H1 (cell line): ENCODE measurements at regions not wholly inside any gene's neighbourhood (a gene's known extent, or its start where the extent isn't known, plus 50 kb on each side); places are given as distances from the start of the nearest gene placed in this dataset.

ENCODE experiments used
- CBX8 ChIP-seq: fragments of 300-800, 300-1000 bp; sonication (generic); IDR thresholded peaks from 2 replicates; pipeline ENCODE4 v1.7.1; 2016; ENCODE audit warnings: low read depth, low read length, borderline replicate concordance
- CREB1 ChIP-seq: IDR thresholded peaks from 2 replicates; pipeline ENCODE4 v1.6.1; 2012; ENCODE audit warnings: inconsistent platforms
- CTBP2 ChIP-seq: IDR thresholded peaks from 2 replicates; pipeline ENCODE4 v1.7.0; 2011; ENCODE audit warnings: borderline replicate concordance, mild to moderate bottlenecking, moderate library complexity, mixed read lengths, low read length; ENCODE audit not compliant: insufficient read depth, insufficient read length
- EGR1 ChIP-seq: IDR thresholded peaks from 2 replicates; pipeline ENCODE4 v1.6.1; 2011; ENCODE audit warnings: low read depth, low read length, borderline replicate concordance
- HDAC6 ChIP-seq: IDR thresholded peaks from one replicate; pipeline ENCODE4 v1.7.1; 2012; ENCODE audit warnings: low read depth, mild to moderate bottlenecking, inconsistent platforms, low read length, moderate library complexity
- JUN ChIP-seq: IDR thresholded peaks from 2 replicates; pipeline ENCODE4 v1.6.1; 2011; ENCODE audit warnings: low read depth, mild to moderate bottlenecking, improper control_type of control experiment, low read length
- NRF1 ChIP-seq: IDR thresholded peaks from 2 replicates; pipeline ENCODE4 v1.6.1; 2011; ENCODE audit warnings: mild to moderate bottlenecking, low read depth, low read length, improper control_type of control experiment
- PHF8 ChIP-seq: fragments of 200-600 bp; sonication (generic); conservative IDR thresholded peaks from 2 replicates; pipeline ENCODE4 v1.7.1; 2012; ENCODE audit warnings: low read depth, mild to moderate bottlenecking, inconsistent platforms, low read length, moderate library complexity
- POLR2A ChIP-seq, 2 experiments: IDR thresholded peaks; 1 replicate in 1 of 2; 2 replicates in 1 of 2; pipeline ENCODE4 v1.6.1; 2011; ENCODE audit warnings: low read depth in 2 of 2, low read length in 2 of 2, mild to moderate bottlenecking in 2 of 2; ENCODE audit errors: control extremely low read depth in 1 of 2
- POLR2AphosphoS5 ChIP-seq: IDR thresholded peaks from 2 replicates; pipeline ENCODE4 v1.6.1; 2011; ENCODE audit warnings: low read depth, low read length
- RFX5 ChIP-seq: IDR thresholded peaks from 2 replicates; pipeline ENCODE4 v1.6.1; 2011; ENCODE audit warnings: low read depth, low read length, improper control_type of control experiment, borderline replicate concordance
- SIN3A ChIP-seq, 2 experiments: IDR thresholded peaks in 1 of 2; conservative IDR thresholded peaks in 1 of 2; 2 replicates each; pipeline ENCODE4 v1.6.1; 2011 to 2012; ENCODE audit warnings: low read length in 2 of 2, improper control_type of control experiment in 1 of 2, low read depth in 1 of 2, mild to moderate bottlenecking in 1 of 2
- SIX5 ChIP-seq: IDR thresholded peaks from 2 replicates; pipeline ENCODE4 v1.6.1; 2011; ENCODE audit warnings: mild to moderate bottlenecking, low read depth, low read length
- TAF7 ChIP-seq: optimal IDR thresholded peaks from 2 replicates; pipeline ENCODE3; 2011; ENCODE audit warnings: low read depth, mild to moderate bottlenecking, inconsistent platforms, low read length, moderate library complexity, borderline replicate concordance
- TCF12 ChIP-seq: IDR thresholded peaks from 2 replicates; pipeline ENCODE4 v1.6.1; 2011; ENCODE audit warnings: low read depth, mild to moderate bottlenecking, low read length
- TEAD4 ChIP-seq: IDR thresholded peaks from 2 replicates; pipeline ENCODE4 v1.6.1; 2012; ENCODE audit warnings: low read depth, low read length, inconsistent platforms, mixed read lengths
- TF ChIP-seq, protein P1 (sequence below): IDR thresholded peaks from 2 replicates; pipeline ENCODE4 v1.6.1; 2011; ENCODE audit warnings: low read depth, mild to moderate bottlenecking, low read length; ENCODE audit not compliant: insufficient read depth
- TF ChIP-seq, protein P2 (sequence below): IDR thresholded peaks from 2 replicates; pipeline ENCODE4 v1.6.1; 2012; ENCODE audit warnings: low read length, inconsistent platforms
- TF ChIP-seq, protein P3 (sequence below), 3 experiments: IDR thresholded peaks; 1 replicate in 2 of 3; 2 replicates in 1 of 3; pipeline versions ENCODE4 v1.5.1 to v1.6.1; 2011; ENCODE audit warnings: low read length in 3 of 3, mild to moderate bottlenecking in 3 of 3, inconsistent platforms in 2 of 3, low read depth in 1 of 3, moderate library complexity in 1 of 3; ENCODE audit not compliant: insufficient read depth in 1 of 3; ENCODE audit errors: control extremely low read depth in 1 of 3

- TF ChIP-seq TCF12 (no peak), TAF7 (no peak), EGR1 (no peak), HDAC6 (no peak), CREB1 (no peak), JUN (no peak), CBX8 (no peak), SIX5 (no peak), RFX5 (no peak), SIN3A (conservative IDR thresholded peaks at IDR 0.05 in 1 of 2, IDR thresholded peaks at IDR 0.05 in 1 of 2; ENCODE audit: low read depth in 1 of 2, low read length in 2 of 2) (no peak), NRF1 (no peak), POLR2A (IDR thresholded peaks at IDR 0.05; ENCODE audit: control extremely low read depth in 1 of 2, low read depth in 2 of 2, low read length in 2 of 2) (no peak), CTBP2 (no peak), POLR2AphosphoS5 (no peak), TEAD4 (no peak), PHF8 (no peak)
- TF ChIP-seq, protein P1, sequence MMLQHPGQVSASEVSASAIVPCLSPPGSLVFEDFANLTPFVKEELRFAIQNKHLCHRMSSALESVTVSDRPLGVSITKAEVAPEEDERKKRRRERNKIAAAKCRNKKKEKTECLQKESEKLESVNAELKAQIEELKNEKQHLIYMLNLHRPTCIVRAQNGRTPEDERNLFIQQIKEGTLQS: no peak
- TF ChIP-seq, protein P2, sequence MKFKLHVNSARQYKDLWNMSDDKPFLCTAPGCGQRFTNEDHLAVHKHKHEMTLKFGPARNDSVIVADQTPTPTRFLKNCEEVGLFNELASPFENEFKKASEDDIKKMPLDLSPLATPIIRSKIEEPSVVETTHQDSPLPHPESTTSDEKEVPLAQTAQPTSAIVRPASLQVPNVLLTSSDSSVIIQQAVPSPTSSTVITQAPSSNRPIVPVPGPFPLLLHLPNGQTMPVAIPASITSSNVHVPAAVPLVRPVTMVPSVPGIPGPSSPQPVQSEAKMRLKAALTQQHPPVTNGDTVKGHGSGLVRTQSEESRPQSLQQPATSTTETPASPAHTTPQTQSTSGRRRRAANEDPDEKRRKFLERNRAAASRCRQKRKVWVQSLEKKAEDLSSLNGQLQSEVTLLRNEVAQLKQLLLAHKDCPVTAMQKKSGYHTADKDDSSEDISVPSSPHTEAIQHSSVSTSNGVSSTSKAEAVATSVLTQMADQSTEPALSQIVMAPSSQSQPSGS: no peak
- TF ChIP-seq, protein P3, sequence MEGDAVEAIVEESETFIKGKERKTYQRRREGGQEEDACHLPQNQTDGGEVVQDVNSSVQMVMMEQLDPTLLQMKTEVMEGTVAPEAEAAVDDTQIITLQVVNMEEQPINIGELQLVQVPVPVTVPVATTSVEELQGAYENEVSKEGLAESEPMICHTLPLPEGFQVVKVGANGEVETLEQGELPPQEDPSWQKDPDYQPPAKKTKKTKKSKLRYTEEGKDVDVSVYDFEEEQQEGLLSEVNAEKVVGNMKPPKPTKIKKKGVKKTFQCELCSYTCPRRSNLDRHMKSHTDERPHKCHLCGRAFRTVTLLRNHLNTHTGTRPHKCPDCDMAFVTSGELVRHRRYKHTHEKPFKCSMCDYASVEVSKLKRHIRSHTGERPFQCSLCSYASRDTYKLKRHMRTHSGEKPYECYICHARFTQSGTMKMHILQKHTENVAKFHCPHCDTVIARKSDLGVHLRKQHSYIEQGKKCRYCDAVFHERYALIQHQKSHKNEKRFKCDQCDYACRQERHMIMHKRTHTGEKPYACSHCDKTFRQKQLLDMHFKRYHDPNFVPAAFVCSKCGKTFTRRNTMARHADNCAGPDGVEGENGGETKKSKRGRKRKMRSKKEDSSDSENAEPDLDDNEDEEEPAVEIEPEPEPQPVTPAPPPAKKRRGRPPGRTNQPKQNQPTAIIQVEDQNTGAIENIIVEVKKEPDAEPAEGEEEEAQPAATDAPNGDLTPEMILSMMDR (IDR thresholded peaks at IDR 0.05; ENCODE audit: control extremely low read depth in 1 of 3, insufficient read depth in 1 of 3, low read depth in 1 of 3, low read length in 3 of 3): no peak
These were observed 330.1 kb downstream of the HDGFL1 start (continued) for GRCh38 chr6:22899426-22899825.
